Transverse colon (tissue), 4 donors: ENCODE measurements at regions not wholly inside any gene's neighbourhood (a gene's known extent, or its start where the extent isn't known, plus 50 kb on each side); places are given as distances from the start of the nearest gene placed in this dataset.

Experiments
- CTCF ChIP-seq, 5 experiments: fragments of 200-600 bp in 3 of 5; fragments of 450-650 bp in 2 of 5; sonication (generic) in 3 of 5; IDR thresholded peaks; 1 replicate in 2 of 5; 2 replicates in 3 of 5; pipeline ENCODE4 v1.5.1; 2016 to 2017; ENCODE audit warnings: antibody characterized with exemption in 5 of 5, inconsistent platforms in 3 of 5, mild to moderate bottlenecking in 2 of 5, moderate library complexity in 1 of 5
- EP300 ChIP-seq: sonication (generic); formaldehyde crosslinking; IDR thresholded peaks from one replicate; pipeline ENCODE4 v1.6.1; 2017; ENCODE audit warnings: antibody characterized with exemption, low read depth
- POLR2A ChIP-seq: fragments of 450-650 bp; IDR thresholded peaks from one replicate; pipeline ENCODE4 v1.6.1; 2016; ENCODE audit warnings: antibody characterized with exemption, mild to moderate bottlenecking, moderate library complexity
- POLR2AphosphoS5 ChIP-seq, 3 donors: sonication (generic); formaldehyde crosslinking; IDR thresholded peaks; one replicate each; pipeline ENCODE4 v1.6.1; 2016; ENCODE audit warnings: antibody characterized with exemption in 3 of 3

- TF ChIP-seq POLR2A (no peak), EP300 (no peak), CTCF (IDR thresholded peaks at IDR 0.05) (no peak), POLR2AphosphoS5 (IDR thresholded peaks at IDR 0.05) (no peak)
Observed at GRCh38 chr15:26087395-26087794, 224.3 kb upstream of the ATP10A start.
